T47D (cell line): ENCODE measurements at regions not wholly inside any gene's neighbourhood (a gene's known extent, or its start where the extent isn't known, plus 50 kb on each side); places are given as distances from the start of the nearest gene placed in this dataset.

ENCODE experiments used
- DNase-seq, 2 experiments: peaks; one replicate each; pipeline versions ENCODE4 v3.0.0 to v3.0.0-alpha.2; 2011 to 2012; ENCODE audit warnings: low read depth in 1 of 2, low spot score in 1 of 2
- JUND ChIP-seq: IDR thresholded peaks from 2 replicates; pipeline ENCODE4 v1.6.1; 2012; ENCODE audit warnings: low read depth
- in situ Hi-C: cut with HindIII; loops from 2 replicates; pipeline ENCODE4 v1.10.0; 2016; ENCODE audit warnings: low sequenced_read_pairs, low pct_unique_long_range_greater_than_20kb

- TF ChIP-seq JUND: no peak
- in situ Hi-C loops: no loop called here
- DNase-seq: no peak
Measured at GRCh38 chr10:21183025-21183424, 285.9 kb upstream of the NEBL start.

- TF ChIP-seq JUND: no peak
Measured at GRCh38 chr10:21181451-21181850, 284.3 kb upstream of the NEBL start.

GRCh38 chr10:21180604-21181003, 283.5 kb upstream of the NEBL start:
- DNase-seq: no peak
- TF ChIP-seq JUND: no peak
- in situ Hi-C loops: no loop called here

More at GRCh38 chr10:21181451-21181850, 284.3 kb upstream of the NEBL start:
- DNase-seq: no peak
- in situ Hi-C loops: no loop called here

GRCh38 chr10:21176934-21177480, 279.9 kb upstream of the NEBL start:
- TF ChIP-seq JUND: no peak
- in situ Hi-C loops: no loop called here
- no peak for DNase-seq

DNA sequence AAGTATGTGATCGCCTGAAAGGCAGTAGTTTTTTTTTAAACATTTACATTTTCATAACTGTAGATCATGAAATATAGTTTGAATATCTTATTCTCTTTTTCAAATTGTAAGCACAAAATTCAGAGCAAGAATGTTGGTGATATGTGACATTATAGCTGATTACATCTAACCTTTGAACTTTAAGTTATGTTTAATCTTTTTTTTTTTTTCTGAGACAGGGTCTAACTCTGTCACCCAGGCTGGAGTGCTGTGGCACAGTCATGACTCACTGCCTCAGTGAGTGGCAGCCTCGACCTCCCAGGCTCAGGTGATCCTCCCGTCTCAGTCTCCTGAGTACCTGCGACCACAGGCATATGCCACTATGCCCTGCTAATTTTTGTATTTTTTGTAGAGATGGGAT, 278.7 kb upstream of the NEBL start:
- in situ Hi-C loops: no loop called here
- no peak for TF ChIP-seq JUND
- no peak for DNase-seq

- in situ Hi-C loops: no loop called here
Measured at GRCh38 chr10:21174715-21175495, 277.8 kb upstream of the NEBL start.

DNA sequence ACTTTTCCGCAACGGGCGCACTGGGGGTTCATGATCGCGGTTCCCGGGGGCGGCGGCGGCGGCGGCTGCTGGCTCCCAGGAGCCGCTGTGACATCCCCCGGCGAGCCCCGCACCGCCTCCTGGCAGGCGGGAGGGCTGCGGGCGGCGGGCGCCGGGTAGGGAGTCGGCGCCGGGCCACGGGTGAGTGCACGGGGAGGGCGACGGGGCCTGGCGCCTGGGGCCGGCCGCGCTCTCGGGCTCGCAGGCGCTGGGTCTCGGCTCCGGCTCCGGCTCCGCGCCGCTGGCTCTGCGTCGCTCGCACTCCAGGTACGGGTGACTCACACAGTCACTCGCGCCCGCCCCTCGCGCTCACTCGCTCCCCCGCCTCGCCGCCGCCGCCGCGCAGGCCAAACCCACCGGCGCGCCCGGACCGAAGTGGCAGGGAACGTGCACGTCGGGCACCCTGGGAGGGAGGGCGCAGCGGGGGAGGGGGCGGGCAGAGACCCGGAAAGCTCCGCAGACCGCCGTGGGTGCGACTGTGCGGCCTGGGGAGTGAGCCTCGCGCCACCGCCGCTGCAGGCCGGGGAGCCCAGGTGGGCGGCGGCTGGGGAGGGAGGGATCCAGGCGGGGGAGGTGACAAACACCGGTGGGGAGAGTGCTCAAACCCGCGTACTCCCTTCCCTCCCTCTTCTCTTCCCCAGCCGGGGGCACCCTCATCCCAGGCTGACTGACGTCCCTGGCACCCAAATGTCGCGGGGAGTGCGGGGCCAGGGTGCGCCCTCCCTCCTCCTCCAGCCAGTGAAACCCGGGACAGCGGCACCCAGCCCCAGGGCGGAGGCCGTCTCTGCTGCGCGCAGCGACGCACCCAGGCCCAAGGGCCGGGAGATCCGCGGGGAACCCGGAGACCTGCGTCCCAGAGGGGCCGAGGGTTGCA, 276.9 kb upstream of the NEBL start:
- no peak for TF ChIP-seq JUND
- in situ Hi-C loops: no loop called here
- DNase-seq: peak; percentile 64 to 93

More at GRCh38 chr10:21174715-21175495, 277.8 kb upstream of the NEBL start:
- no peak for TF ChIP-seq JUND
- DNase-seq: peak in 1 of 2 experiments; percentile 81

- in situ Hi-C loops: no loop called here
- TF ChIP-seq JUND: no peak
- DNase-seq: no peak
Measured at GRCh38 chr10:21172930-21173801, 276.1 kb upstream of the NEBL start.

GRCh38 chr10:21172542-21172929, 275.4 kb upstream of the NEBL start:
- TF ChIP-seq JUND: no peak
- DNase-seq: no peak

GRCh38 chr10:21171936-21172541, 274.9 kb upstream of the NEBL start:
- TF ChIP-seq JUND: no peak
- no peak for DNase-seq
- in situ Hi-C loops: no loop called here

More at GRCh38 chr10:21172542-21172929, 275.4 kb upstream of the NEBL start:
- in situ Hi-C loops: no loop called here

- TF ChIP-seq JUND: no peak
- in situ Hi-C loops: no loop called here
- DNase-seq: no peak
Measured at GRCh38 chr10:21171197-21171935, 274.3 kb upstream of the NEBL start.
